ENCODE measurements at regions not wholly inside any gene's neighbourhood (a gene's known extent, or its start where the extent isn't known, plus 50 kb on each side); places are given as distances from the start of the nearest gene placed in this dataset.

DNA sequence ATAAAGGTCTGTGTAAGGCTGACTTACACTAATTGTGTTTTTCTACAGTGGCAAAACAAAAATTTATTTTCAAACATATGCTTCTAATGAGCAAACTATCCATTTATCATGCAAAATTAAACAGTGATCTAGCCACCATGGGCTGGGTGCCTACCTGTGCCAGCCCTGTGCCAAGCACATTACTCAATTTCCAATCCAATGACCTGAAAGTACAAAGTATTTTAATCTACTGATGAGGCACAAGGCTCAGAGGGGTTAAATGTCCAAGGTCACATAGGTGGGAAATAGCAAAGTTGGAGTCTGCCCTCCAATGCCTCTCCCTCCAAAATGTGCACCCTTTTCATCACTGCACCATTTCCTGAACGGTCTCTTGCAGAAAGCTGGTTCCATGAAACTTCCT, 279.1 kb upstream of the FMN2 start:
- 78 to 89% methylated on average over 1 of the region's 1 CpG for WGBS, 2 donors
- ATAC-seq (ENCODE audit: insufficient read depth, low FRiP score) (no peak), DNase-seq (no peak)

DNA sequence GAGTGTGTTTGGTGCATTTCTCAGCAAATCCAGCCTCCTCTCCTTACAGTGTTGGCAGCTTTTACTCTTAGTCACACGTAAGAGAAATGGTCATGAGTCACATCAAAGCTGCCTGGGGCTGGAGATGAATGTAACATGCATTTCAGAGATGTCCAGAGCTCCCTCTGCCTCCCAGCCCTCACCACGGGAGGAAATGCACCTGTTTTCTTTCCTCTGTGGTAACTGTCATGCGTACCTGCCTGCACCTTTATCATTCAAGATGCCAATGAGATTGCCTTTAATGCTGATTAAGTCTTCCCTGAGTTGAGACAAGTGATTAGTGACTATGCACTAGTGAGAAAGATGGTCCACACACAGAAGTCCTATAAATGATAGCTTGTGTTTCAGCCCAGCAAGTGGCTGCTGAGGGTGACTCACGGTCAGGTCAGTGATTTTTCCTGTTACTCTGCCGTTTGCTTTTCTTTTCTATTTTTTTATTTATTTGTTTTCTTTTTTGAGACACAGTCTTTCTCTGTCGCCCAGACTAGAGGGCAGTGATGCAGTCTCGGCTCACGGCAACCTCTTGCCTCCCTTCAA, 277.3 kb upstream of the FMN2 start:
- H3K9me3 ChIP-seq (ENCODE audit: control insufficient read depth in 4 of 4, insufficient read depth in 3 of 4, low read length in 3 of 4): peaks cover 0 to 1% (median 0%) of the 10 kb centered on the region in 4 donors
- H3K27me3 ChIP-seq (ENCODE audit: control insufficient read depth in 3 of 3, insufficient read depth in 3 of 3, low read length in 2 of 3): no peaks in the 10 kb centered on the region
- TF ChIP-seq, protein P1, sequence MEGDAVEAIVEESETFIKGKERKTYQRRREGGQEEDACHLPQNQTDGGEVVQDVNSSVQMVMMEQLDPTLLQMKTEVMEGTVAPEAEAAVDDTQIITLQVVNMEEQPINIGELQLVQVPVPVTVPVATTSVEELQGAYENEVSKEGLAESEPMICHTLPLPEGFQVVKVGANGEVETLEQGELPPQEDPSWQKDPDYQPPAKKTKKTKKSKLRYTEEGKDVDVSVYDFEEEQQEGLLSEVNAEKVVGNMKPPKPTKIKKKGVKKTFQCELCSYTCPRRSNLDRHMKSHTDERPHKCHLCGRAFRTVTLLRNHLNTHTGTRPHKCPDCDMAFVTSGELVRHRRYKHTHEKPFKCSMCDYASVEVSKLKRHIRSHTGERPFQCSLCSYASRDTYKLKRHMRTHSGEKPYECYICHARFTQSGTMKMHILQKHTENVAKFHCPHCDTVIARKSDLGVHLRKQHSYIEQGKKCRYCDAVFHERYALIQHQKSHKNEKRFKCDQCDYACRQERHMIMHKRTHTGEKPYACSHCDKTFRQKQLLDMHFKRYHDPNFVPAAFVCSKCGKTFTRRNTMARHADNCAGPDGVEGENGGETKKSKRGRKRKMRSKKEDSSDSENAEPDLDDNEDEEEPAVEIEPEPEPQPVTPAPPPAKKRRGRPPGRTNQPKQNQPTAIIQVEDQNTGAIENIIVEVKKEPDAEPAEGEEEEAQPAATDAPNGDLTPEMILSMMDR (IDR thresholded peaks at IDR 0.05; ENCODE audit: control extremely low read depth, extremely low read depth): no peak
- peaks cover 0 to 5% (median 0%) of the 10 kb centered on the region in 5 donors for H3K4me1 ChIP-seq (ENCODE audit: control insufficient read depth in 5 of 5, insufficient read depth in 5 of 5, low read length in 5 of 5)
- DNase-seq (no peak), ATAC-seq (ENCODE audit: insufficient read depth, low FRiP score) (peak; percentile 20)
- H3K36me3 ChIP-seq (ENCODE audit: control insufficient read depth in 4 of 4, insufficient read depth in 4 of 4, low read length in 4 of 4): no peaks in the 10 kb centered on the region
- H3K9ac ChIP-seq (ENCODE audit: insufficient read depth in 1 of 2, low read length in 2 of 2): no peak overlapping the region
- WGBS, 2 donors: 50 to 68% methylated on average over 8 of the region's 8 CpGs
- H3K27ac ChIP-seq (ENCODE audit: low read depth in 1 of 2, low read length in 1 of 2): no peak overlapping the region
- no peak overlapping the region for H3K4me3 ChIP-seq

More for the DNA sequence above, 279.1 kb upstream of the FMN2 start:
- TF ChIP-seq, protein P1 (IDR thresholded peaks at IDR 0.05; ENCODE audit: control extremely low read depth, extremely low read depth): no peak
- Histone ChIP-seq H3K27ac (ENCODE audit: low read depth in 1 of 2, low read length in 1 of 2) (no peak overlapping the region), H3K4me1 (ENCODE audit: control insufficient read depth in 5 of 5, insufficient read depth in 5 of 5, low read length in 5 of 5) (peaks cover 0 to 5% (median 0%) of the 10 kb centered on the region in 5 donors), H3K36me3 (ENCODE audit: control insufficient read depth in 4 of 4, insufficient read depth in 4 of 4, low read length in 4 of 4) (no peaks in the 10 kb centered on the region), H3K9ac (ENCODE audit: insufficient read depth in 1 of 2, low read length in 2 of 2) (no peak overlapping the region), H3K9me3 (ENCODE audit: control insufficient read depth in 4 of 4, insufficient read depth in 3 of 4, low read length in 3 of 4) (peaks cover 0 to 1% (median 0%) of the 10 kb centered on the region in 4 donors), H3K27me3 (ENCODE audit: control insufficient read depth in 3 of 3, insufficient read depth in 3 of 3, low read length in 2 of 3) (no peaks in the 10 kb centered on the region), H3K4me3 (no peak overlapping the region)

DNA sequence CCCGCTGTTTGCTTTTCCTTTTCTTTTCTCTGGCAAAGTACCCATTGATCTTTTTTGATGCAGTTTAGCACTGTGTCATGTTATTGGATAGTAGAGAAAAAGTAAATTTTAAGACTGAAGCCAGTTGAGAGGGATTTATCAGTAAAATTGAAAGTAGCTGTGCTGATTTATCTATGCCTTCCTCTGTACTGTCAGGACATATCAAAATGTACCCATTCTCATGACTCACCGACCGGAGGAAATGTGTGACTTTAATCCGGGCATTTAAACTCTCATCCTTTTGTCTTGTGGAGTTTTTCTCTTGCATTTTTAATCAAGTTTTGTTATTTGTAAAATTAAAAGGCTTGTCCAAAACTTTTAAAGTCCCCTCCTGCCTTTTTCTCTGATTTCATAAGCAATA, 276.6 kb upstream of the FMN2 start:
- ATAC-seq (ENCODE audit: insufficient read depth, low FRiP score) (no peak), DNase-seq (no peak)
- no peaks in the 10 kb centered on the region for H3K36me3 ChIP-seq (ENCODE audit: control insufficient read depth in 4 of 4, insufficient read depth in 4 of 4, low read length in 4 of 4)
- 93 to 96% methylated on average over 4 of the region's 4 CpGs for WGBS, 2 donors
- H3K27ac ChIP-seq (ENCODE audit: low read depth in 1 of 2, low read length in 1 of 2): no peak overlapping the region
- TF ChIP-seq, protein P1 (IDR thresholded peaks at IDR 0.05; ENCODE audit: control extremely low read depth, extremely low read depth): no peak
- no peak overlapping the region for H3K4me3 ChIP-seq
- H3K9me3 ChIP-seq (ENCODE audit: control insufficient read depth in 4 of 4, insufficient read depth in 3 of 4, low read length in 3 of 4): peaks cover 0 to 1% (median 0%) of the 10 kb centered on the region in 4 donors
- H3K4me1 ChIP-seq (ENCODE audit: control insufficient read depth in 5 of 5, insufficient read depth in 5 of 5, low read length in 5 of 5): peaks cover 0 to 5% (median 0%) of the 10 kb centered on the region in 5 donors
- H3K9ac ChIP-seq (ENCODE audit: insufficient read depth in 1 of 2, low read length in 2 of 2): no peak overlapping the region
- H3K27me3 ChIP-seq (ENCODE audit: control insufficient read depth in 3 of 3, insufficient read depth in 3 of 3, low read length in 2 of 3): no peaks in the 10 kb centered on the region

Measured in lung (tissue), 11 donors.